22Rv1 (cell line): ENCODE measurements at regions not wholly inside any gene's neighbourhood (a gene's known extent, or its start where the extent isn't known, plus 50 kb on each side); places are given as distances from the start of the nearest gene placed in this dataset.

Experiments used
- H3K27ac ChIP-seq: fragments of 450-650 bp; 2 replicates; pipeline ENCODE4 v1.5.1; 2017
- ZFX ChIP-seq: fragments of 450-650 bp; IDR thresholded peaks from 2 replicates; pipeline ENCODE4 v1.6.1; 2017; ENCODE audit warnings: antibody characterized with exemption, borderline replicate concordance
- TF ChIP-seq, protein P1 (sequence below): fragments of 450-650 bp; IDR thresholded peaks from 2 replicates; pipeline ENCODE4 v1.5.1; 2017; ENCODE audit warnings: mild to moderate bottlenecking

DNA sequence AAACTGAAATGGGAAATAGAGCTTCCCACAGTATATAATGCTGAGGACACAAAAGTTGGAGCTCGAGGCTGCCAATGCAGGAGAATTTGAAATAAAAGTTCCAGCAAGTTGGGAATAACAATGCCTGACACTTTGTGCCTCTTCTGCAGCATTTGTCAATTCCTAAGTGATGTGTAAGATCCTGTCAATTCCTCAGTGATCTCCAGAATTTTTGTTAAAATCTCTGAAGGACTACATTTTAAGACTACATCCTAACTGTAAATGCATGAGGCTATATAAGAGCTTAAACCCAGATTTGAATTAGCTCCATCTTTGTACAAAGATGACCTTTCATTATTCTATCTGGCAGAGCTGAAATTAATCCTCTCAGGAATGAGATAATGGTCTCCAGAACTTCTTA, 208.2 kb downstream of the COL12A1 start:
- TF ChIP-seq, protein P1, sequence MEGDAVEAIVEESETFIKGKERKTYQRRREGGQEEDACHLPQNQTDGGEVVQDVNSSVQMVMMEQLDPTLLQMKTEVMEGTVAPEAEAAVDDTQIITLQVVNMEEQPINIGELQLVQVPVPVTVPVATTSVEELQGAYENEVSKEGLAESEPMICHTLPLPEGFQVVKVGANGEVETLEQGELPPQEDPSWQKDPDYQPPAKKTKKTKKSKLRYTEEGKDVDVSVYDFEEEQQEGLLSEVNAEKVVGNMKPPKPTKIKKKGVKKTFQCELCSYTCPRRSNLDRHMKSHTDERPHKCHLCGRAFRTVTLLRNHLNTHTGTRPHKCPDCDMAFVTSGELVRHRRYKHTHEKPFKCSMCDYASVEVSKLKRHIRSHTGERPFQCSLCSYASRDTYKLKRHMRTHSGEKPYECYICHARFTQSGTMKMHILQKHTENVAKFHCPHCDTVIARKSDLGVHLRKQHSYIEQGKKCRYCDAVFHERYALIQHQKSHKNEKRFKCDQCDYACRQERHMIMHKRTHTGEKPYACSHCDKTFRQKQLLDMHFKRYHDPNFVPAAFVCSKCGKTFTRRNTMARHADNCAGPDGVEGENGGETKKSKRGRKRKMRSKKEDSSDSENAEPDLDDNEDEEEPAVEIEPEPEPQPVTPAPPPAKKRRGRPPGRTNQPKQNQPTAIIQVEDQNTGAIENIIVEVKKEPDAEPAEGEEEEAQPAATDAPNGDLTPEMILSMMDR = no peak
- TF ChIP-seq ZFX = no peak
- no peak overlapping the region for H3K27ac ChIP-seq

DNA sequence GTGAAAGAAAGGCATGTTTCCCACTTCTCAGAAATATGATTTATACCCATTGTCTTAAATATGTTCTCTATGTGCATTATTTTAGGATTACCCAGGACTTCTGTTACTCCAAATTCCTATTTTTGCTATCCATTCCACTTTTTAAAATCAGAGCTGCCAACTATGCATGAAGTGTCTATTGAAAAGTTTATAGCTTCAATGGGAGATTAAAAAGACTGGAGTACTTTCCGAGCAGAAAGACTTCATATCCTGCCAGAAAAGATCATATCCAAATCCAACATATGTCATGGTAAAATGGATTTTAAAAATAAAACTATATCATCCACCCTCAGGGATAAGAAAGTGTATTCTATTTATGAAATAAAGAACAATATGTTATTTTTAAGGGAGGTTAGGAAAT, 212.7 kb downstream of the COL12A1 start:
- H3K27ac ChIP-seq = no peak overlapping the region
- no peak for TF ChIP-seq ZFX
- TF ChIP-seq, protein P1 = no peak

DNA sequence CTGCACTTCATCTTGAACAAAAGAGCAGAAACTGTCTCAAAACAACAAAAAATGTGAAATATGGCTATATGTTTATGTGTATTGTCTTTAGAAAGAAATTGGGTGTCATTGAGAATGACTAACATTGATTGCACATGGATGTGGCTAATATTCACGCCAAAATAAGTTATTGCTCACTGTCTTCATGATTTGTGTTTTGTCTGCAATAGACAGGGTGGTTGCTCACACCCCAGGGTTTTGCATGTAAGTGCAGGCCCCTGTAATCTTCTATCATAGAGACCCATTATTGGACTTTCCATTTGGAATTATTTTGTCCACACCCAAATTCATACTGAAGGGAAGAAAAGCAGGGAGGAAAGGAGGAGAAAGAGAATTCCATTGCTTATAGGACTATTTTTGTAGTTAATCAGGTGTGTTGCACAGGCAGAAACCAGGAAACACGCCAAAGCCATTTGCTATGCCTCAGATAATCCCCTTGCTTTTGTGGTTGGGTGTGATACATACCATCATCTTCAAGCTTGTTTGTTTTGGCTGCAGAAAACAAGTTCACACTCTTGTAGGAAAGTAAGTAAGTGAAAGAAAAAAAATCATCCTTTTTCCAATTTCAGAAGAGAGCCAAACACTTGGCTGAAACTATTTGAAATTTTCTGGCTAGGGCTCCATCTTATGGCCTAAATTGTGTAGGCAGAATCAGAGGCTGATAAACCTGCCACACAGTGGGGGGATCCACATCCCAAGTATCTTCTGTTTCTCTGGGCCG, 214.1 kb downstream of the COL12A1 start:
- TF ChIP-seq, protein P1 = no peak
- no peak for TF ChIP-seq ZFX

DNA sequence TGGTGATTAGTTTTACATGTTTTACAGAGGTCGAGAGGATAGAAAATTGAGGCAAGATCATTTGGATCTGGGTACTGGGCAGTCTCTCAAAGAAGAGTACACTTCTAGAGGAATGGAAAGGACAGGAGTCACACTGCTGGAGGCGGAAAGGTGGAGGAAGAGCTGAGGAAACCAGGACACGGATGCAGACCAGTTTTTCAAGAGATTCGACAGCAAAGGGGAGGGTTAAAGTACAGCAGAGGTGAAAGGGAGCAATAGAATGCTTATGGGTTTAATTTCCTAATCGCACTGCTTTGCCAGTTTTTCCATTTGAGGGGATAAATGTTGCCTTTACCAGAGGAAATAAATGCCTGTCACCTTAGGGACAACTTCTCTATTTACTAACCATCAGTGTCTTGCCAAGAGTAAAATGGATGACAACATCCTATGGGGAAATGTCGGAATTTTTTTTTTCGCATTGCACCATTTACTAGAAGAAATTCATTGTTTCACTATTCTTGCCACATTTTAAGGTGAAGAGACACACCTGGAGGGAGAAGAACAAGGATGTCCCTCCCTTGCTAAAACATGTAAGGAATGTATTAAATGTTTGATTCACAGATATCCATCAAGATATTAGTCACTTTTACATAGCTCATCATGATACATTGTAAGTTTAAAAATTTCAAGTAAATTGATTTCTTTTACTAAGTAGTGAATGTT, 226.6 kb downstream of the COL12A1 start:
- H3K27ac ChIP-seq = no peak overlapping the region
- TF ChIP-seq ZFX = no peak
- TF ChIP-seq, protein P1 = no peak

More for the DNA sequence above, 214.1 kb downstream of the COL12A1 start:
- H3K27ac ChIP-seq = no peak overlapping the region

DNA sequence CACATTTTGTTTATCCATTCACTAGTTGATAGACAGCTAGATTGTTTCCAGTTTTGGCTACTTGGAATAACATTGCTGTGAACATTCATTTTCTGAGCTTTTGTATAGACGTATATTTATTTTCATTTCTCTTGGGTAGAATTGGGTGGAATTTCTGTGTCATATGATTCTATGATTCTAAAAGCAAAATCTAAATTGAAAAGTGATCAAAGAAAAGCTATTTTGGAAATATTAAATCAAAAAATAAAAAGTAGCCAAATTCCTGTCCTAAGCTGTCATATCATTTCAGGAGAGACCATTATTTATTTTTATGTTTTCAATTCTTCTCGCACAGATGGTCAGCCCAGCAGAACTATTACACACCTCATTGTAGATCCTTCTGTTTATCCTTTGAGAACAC, 229.2 kb downstream of the COL12A1 start:
- TF ChIP-seq ZFX = no peak
- TF ChIP-seq, protein P1 = no peak
- H3K27ac ChIP-seq = no peak overlapping the region

DNA sequence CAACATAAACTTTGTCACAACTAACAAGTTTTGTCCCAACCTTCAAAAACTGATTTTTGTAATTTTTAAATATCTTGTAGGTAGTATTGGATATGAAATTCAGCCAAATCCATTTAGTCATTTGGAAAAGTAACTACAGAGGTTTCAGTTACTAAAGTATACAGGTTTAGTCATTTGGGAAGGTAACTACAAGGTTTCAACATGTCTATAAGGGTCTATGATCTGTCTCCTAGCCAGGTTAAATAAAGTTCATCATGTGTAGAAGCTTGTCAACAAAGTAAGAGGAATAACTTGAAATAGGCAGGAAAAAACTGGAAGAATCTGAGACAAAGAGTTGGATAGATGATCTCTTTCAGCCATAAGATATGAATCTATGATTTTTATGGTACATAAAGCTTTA, 229.8 kb downstream of the COL12A1 start:
- H3K27ac ChIP-seq = no peak overlapping the region
- TF ChIP-seq, protein P1 = no peak
- no peak for TF ChIP-seq ZFX

DNA sequence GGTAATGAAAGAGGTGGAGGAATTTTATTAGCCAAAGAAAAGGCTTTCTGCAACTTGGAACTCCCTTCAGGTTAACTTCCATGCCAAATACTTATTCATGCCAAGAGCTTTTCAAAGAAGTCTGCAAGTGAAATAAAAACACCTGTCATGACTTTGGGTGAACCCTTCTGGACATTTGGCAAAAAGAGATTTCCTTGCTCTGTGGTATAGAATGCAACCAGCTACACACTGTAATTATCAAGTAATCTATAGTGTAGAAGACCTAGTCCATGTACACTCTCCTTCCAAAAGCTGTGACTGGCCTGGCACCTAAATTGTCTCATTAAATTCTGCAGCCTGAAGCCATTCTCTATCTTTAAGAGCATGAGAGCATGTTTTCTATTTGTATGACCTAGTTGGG, 232.3 kb downstream of the COL12A1 start:
- TF ChIP-seq ZFX = no peak
- TF ChIP-seq, protein P1 = no peak
- no peak overlapping the region for H3K27ac ChIP-seq
